SK-N-SH (cell line): ENCODE measurements at regions not wholly inside any gene's neighbourhood (a gene's known extent, or its start where the extent isn't known, plus 50 kb on each side); places are given as distances from the start of the nearest gene placed in this dataset.

ENCODE experiments used
- CTCF ChIA-PET: fragments of 300-600, 350-600 bp; formaldehyde crosslinking; extraction: SDS; loops from one replicate; lab custom pipeline; 2021; lab: Yijun Ruan, JAX
- POLR2A ChIA-PET: fragments of 350-600 bp; sonication (Branson Sonifier 250); formaldehyde crosslinking; extraction: SDS; loops from one replicate; lab custom pipeline; 2020; ENCODE audit warnings: antibody characterized with exemption, inconsistent platforms; lab: Yijun Ruan, JAX
- DNase-seq: peaks from one replicate; pipeline ENCODE4 v3.0.0; 2012
- H2AFZ ChIP-seq: fragments of 200-600 bp; sonication (generic); 2 replicates; pipeline ENCODE4 v1.8.1; 2016; ENCODE audit warnings: antibody characterized with exemption, mild to moderate bottlenecking, low read depth
- H3F3A ChIP-seq: fragments of 200-600 bp; sonication (generic); replicated peaks from 2 replicates; pipeline ENCODE3; 2016; ENCODE audit warnings: antibody characterized with exemption, mild to moderate bottlenecking; ENCODE audit not compliant: insufficient read depth
- H3K27ac ChIP-seq, 2 experiments: fragments of 200-500 bp in 1 of 2; fragments of 200-600 bp in 1 of 2; sonication (Bioruptor generic) in 1 of 2; sonication (generic), shearing (Covaris generic) in 1 of 2; 2 replicates each; pipeline versions ENCODE4 v1.5.1 to v1.6.1; 2014 to 2016; ENCODE audit warnings: low read depth in 2 of 2, inconsistent platforms in 1 of 2, low read length in 1 of 2, mild to moderate bottlenecking in 1 of 2, mixed read lengths in 1 of 2
- H3K27me3 ChIP-seq: fragments of 200-600 bp; sonication (generic), shearing (Covaris generic); 2 replicates; pipeline ENCODE4 v1.6.1; 2016; ENCODE audit warnings: mixed run types; ENCODE audit not compliant: insufficient read depth
- H3K36me3 ChIP-seq, 2 experiments: fragments of 200-500 bp in 1 of 2; fragments of 200-600 bp in 1 of 2; sonication (Bioruptor generic) in 1 of 2; sonication (generic) in 1 of 2; replicated peaks in 1 of 2; 2 replicates each; pipeline versions ENCODE3 to v1.5.1; 2014 to 2016; ENCODE audit warnings: low read length in 1 of 2, mild to moderate bottlenecking in 1 of 2; ENCODE audit not compliant: insufficient read depth in 2 of 2, control insufficient read depth in 1 of 2
- H3K4me1 ChIP-seq, 2 experiments: fragments of 200-500 bp in 1 of 2; fragments of 200-600 bp in 1 of 2; sonication (Bioruptor generic) in 1 of 2; sonication (generic), shearing (Covaris generic) in 1 of 2; 2 replicates each; pipeline versions ENCODE4 v1.5.1 to v1.6.1; 2014 to 2016; ENCODE audit warnings: low read depth in 1 of 2, low read length in 1 of 2, mixed run types in 1 of 2; ENCODE audit not compliant: insufficient read depth in 2 of 2, control insufficient read depth in 1 of 2
- H3K4me2 ChIP-seq: fragments of 200-600 bp; sonication (generic), shearing (Covaris generic); 2 replicates; pipeline ENCODE4 v1.6.1; 2017; ENCODE audit warnings: mixed run types
- H3K4me3 ChIP-seq, 2 experiments: fragments of 200-500 bp in 1 of 2; fragments of 200-600 bp in 1 of 2; sonication (Bioruptor generic) in 1 of 2; sonication (generic), shearing (Covaris generic) in 1 of 2; 2 replicates each; pipeline versions ENCODE4 v1.5.1 to v1.8.1; 2014 to 2016; ENCODE audit warnings: low read depth in 2 of 2, inconsistent platforms in 1 of 2, low read length in 1 of 2, mild to moderate bottlenecking in 1 of 2, mixed read lengths in 1 of 2, moderate library complexity in 1 of 2
- H3K79me2 ChIP-seq: fragments of 200-600 bp; sonication (generic); 2 replicates; pipeline ENCODE4 v1.8.1; 2017; ENCODE audit warnings: mild to moderate bottlenecking; ENCODE audit not compliant: insufficient read depth
- H3K9ac ChIP-seq: fragments of 200-600 bp; sonication (generic); 2 replicates; pipeline ENCODE4 v1.6.1; 2017; ENCODE audit warnings: mixed run types
- H3K9me2 ChIP-seq: fragments of 200-600 bp; sonication (generic); 2 replicates; pipeline ENCODE4 v1.6.1; 2017; ENCODE audit warnings: mixed run types
- H3K9me3 ChIP-seq: fragments of 200-600 bp; sonication (generic); 2 replicates; pipeline ENCODE4 v1.6.1; 2017; ENCODE audit warnings: mixed run types, mild to moderate bottlenecking, moderate library complexity
- H4K20me1 ChIP-seq: fragments of 200-600 bp; sonication (generic); 2 replicates; pipeline ENCODE4 v1.6.1; 2017; ENCODE audit warnings: mild to moderate bottlenecking, mixed run types; ENCODE audit not compliant: insufficient read depth
- CHD2 ChIP-seq: fragments of 150-350 bp; IDR thresholded peaks from 2 replicates; pipeline ENCODE4 v1.6.1; 2018; ENCODE audit warnings: low read length; ENCODE audit not compliant: partially characterized antibody
- ELF1 ChIP-seq: IDR thresholded peaks from 2 replicates; pipeline ENCODE4 v1.4.0; 2012
- FOXJ3 ChIP-seq: sonication (generic); formaldehyde crosslinking; IDR thresholded peaks from 2 replicates; pipeline ENCODE4 v1.5.1; 2020; ENCODE audit warnings: mild to moderate bottlenecking, missing genetic modification reagents
- GABPA ChIP-seq: IDR thresholded peaks from 2 replicates; pipeline ENCODE4 v1.4.0; 2012; ENCODE audit warnings: low read depth, mild to moderate bottlenecking
- GATA2 ChIP-seq: sonication (generic); formaldehyde crosslinking; IDR thresholded peaks from 2 replicates; pipeline ENCODE4 v1.5.0; 2020; ENCODE audit warnings: mild to moderate bottlenecking, missing genetic modification reagents
- IRF3 ChIP-seq: fragments of 150-350 bp; IDR thresholded peaks from 2 replicates; pipeline ENCODE4 v1.6.1; 2016; ENCODE audit warnings: mild to moderate bottlenecking, low read depth, low read length
- JUND ChIP-seq: IDR thresholded peaks from 2 replicates; pipeline ENCODE4 v1.4.0; 2012
- MAX ChIP-seq: IDR thresholded peaks from 2 replicates; pipeline ENCODE4 v1.4.0; 2012; ENCODE audit warnings: low read depth
- RCOR1 ChIP-seq: fragments of 150-350 bp; IDR thresholded peaks from 2 replicates; pipeline ENCODE4 v1.6.1; 2017; ENCODE audit warnings: antibody characterized with exemption, low read length
- RFX5 ChIP-seq: IDR thresholded peaks from 2 replicates; pipeline ENCODE4 v1.6.1; 2012; ENCODE audit warnings: mild to moderate bottlenecking, improper control_type of control experiment, low read length
- SMC3 ChIP-seq: IDR thresholded peaks from 2 replicates; pipeline ENCODE4 v1.6.1; 2012; ENCODE audit warnings: low read depth, low read length, improper control_type of control experiment
- TCF12 ChIP-seq: IDR thresholded peaks from 2 replicates; pipeline ENCODE4 v1.4.0; 2012
- USF1 ChIP-seq: IDR thresholded peaks from 2 replicates; pipeline ENCODE4 v1.4.0; 2012; ENCODE audit warnings: low read depth, borderline replicate concordance
- USF2 ChIP-seq: fragments of 150-350 bp; IDR thresholded peaks from 2 replicates; pipeline ENCODE4 v1.6.1; 2017; ENCODE audit warnings: antibody characterized with exemption, low read length, low read depth, borderline replicate concordance
- WGBS: methylation state at CpG from one replicate; pipeline ENCODE4 v1.1.6; 2017; ENCODE audit warnings: low lambda C conversion rate; 5-methylcytosine and 5-hydroxymethylcytosine counted together

GRCh38 chr4:84051089-84051488 lies 448.0 kb downstream of the NKX6-1 start:
- no peak overlapping the region for H2AFZ ChIP-seq
- no peaks in the 10 kb centered on the region for H4K20me1 ChIP-seq
- no peaks in the 10 kb centered on the region for H3K9me2 ChIP-seq
- DNase-seq, result no peak
- H3K27ac ChIP-seq, result no peak overlapping the region
- TF ChIP-seq IRF3, result no peak
- TF ChIP-seq MAX, result no peak
- no peak for TF ChIP-seq FOXJ3 (CRISPR knock-in tag)
- TF ChIP-seq GATA2 (CRISPR knock-in tag), result no peak
- WGBS, result 7% methylated on average over 2 of the region's 2 CpGs
- POLR2A ChIA-PET, result no interaction called here
- no peaks in the 10 kb centered on the region for H3K4me1 ChIP-seq
- no peaks in the 10 kb centered on the region for H3F3A ChIP-seq
- no peaks in the 10 kb centered on the region for H3K9me3 ChIP-seq
- H3K9ac ChIP-seq, result no peak overlapping the region
- no peaks in the 10 kb centered on the region for H3K27me3 ChIP-seq
- H3K4me3 ChIP-seq, result no peak overlapping the region
- H3K4me2 ChIP-seq, result no peak overlapping the region
- no peaks in the 10 kb centered on the region for H3K36me3 ChIP-seq
- no peaks in the 10 kb centered on the region for H3K79me2 ChIP-seq
- CTCF ChIA-PET, result no interaction called here

GRCh38 chr4:84050015-84050414 lies 449.1 kb downstream of the NKX6-1 start:
- H3K36me3 ChIP-seq, result no peaks in the 10 kb centered on the region
- WGBS, result 0% methylated on average over 1 of the region's 1 CpG
- DNase-seq, result no peak
- no peak overlapping the region for H3K4me2 ChIP-seq
- no peaks in the 10 kb centered on the region for H3K79me2 ChIP-seq
- no peak overlapping the region for H3K27ac ChIP-seq
- ChIA-PET CTCF (no interaction called here), POLR2A (no interaction called here)
- no peak overlapping the region for H2AFZ ChIP-seq
- no peaks in the 10 kb centered on the region for H3K9me2 ChIP-seq
- no peaks in the 10 kb centered on the region for H4K20me1 ChIP-seq
- no peaks in the 10 kb centered on the region for H3K27me3 ChIP-seq
- TF ChIP-seq RCOR1 (no peak), RFX5 (no peak), GABPA (no peak), JUND (no peak), SMC3 (no peak), ELF1 (no peak), FOXJ3 (CRISPR knock-in tag) (no peak), USF1 (no peak), IRF3 (no peak), CHD2 (no peak), USF2 (no peak), TCF12 (no peak)
- no peak overlapping the region for H3K9ac ChIP-seq
- no peak overlapping the region for H3K4me3 ChIP-seq
- H3K9me3 ChIP-seq, result no peaks in the 10 kb centered on the region
- H3K4me1 ChIP-seq, result no peaks in the 10 kb centered on the region
- no peaks in the 10 kb centered on the region for H3F3A ChIP-seq
